T-helper 2 cell (primary cell): ENCODE measurements at regions not wholly inside any gene's neighbourhood (a gene's known extent, or its start where the extent isn't known, plus 50 kb on each side); places are given as distances from the start of the nearest gene placed in this dataset.

Experiments used
- DNase-seq, 5 experiments: peaks; one replicate each; pipeline versions ENCODE4 v3.0.0 to v3.0.0-alpha.2; 2012 to 2022

GRCh38 chr2:79453918-79454317 lies 58.9 kb upstream of the CTNNA2 start:
- no peak for DNase-seq

DNA sequence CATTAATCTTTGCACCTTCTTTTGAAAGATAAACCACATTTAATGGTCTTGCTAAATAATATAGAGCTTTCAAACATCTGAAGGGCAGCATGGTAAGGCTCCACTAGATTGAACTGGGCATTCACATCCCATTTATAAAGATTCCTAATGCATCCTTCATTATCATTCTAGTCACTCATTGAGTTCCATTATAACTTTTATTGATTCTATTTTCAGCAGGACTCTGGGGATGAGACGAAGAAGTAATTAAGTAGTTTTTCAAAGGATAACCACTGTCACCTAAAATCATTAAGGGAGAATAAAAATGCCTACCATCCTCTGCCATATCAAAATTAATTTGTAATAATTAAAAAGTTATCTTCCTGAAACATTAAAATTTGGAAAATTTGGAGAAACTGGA lies 60.2 kb upstream of the CTNNA2 start:
- no peak for DNase-seq

DNA sequence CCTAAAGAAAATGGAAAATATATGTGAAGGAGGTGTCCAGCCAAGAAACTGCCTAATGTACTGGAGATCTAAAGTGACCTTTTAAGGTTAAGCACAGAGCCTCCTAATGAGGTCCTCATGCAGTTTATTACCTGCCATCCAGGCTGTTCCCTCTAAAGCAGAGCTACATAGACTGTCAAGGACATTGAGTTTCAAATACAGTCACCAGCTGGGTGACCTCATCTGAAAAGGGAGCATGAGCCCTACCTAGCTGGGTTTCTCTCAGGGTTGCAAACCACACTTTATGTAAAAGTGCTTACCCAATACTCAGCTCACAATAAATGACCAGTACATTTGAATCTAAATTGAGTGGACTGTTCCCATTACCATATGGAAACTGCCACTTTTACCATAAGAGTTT lies 65.4 kb upstream of the CTNNA2 start:
- no peak for DNase-seq

GRCh38 chr2:79446313-79446712 lies 66.5 kb upstream of the CTNNA2 start:
- no peak for DNase-seq

GRCh38 chr2:79437433-79438267 lies 75.2 kb upstream of the CTNNA2 start:
- DNase-seq = no peak

DNA sequence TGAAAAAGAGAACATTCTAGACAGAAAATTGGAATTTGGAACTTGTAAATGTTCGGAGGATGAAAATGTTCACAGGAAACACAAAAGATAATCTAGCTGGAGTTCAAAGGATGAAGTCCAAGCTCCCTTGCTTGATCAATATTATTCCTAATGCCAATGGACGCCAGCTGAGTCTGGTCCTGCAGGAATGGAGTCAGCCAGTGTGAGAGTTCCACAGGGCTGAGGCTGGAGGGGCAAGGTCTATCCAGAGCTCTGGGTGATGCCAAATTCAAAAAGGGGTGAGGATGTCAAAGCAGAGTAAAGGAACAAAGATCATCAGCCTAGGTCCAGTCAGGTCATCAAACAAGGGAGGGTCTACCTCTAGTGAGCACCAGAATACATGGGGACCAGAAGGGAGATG lies 78.5 kb upstream of the CTNNA2 start:
- no peak for DNase-seq

DNA sequence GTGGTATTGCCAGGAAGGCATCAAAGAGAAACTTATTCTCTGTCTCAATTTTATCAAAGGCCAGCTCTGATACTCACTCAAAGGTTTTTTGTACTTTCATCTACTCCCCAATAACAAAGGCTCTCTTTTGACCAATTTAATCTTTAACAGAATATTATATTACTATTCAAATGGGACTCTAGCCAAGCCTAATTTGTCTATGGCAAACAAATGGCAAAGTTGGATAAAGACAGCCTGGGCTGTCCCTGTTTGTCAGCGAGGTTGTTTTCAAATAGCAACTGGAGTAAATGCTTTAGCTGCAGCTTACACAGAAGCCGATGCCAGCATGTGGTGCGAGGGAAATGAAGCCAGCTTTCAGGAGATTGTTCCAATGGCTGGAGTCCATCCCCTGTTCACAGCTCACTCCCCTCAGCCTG lies 80.1 kb upstream of the CTNNA2 start:
- no peak for DNase-seq

DNA sequence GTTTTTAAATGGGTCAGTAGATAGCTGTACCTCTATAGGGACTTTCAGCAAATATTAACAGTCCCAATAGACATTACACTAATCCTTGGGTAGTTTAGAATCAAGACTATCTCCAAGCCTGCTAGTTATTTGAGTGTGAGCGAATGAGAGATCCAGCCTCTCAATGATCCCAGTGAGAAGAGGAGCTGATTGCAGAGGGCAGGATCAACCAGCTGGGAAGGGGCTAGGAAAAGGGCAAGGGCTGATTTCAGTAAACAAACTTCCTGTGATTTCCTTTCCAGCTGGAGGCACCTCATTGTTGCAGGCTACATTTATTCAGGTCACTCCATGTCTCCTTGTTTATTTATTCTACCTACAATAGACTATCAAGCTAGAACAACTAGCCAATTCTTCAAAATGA lies 84.1 kb upstream of the CTNNA2 start:
- DNase-seq = no peak

DNA sequence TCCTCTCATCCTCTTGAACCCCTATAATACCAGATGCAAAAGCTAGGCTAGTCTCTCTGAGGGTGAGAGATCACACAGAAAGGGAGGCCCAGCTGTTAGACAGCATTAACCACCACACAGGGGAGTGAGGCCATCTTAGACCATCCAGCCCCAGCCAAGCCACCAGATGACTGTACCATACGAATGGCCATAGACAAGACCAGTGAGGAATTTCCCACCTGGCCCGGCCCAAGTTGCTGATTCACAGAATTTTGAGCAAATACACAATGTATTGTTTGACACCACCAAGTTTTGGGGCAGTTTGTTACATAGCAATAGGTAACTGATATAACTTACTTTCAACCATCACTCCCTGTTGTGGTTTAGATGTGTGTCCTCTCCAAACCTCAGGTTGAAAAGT lies 98.2 kb upstream of the CTNNA2 start:
- no peak for DNase-seq

DNA sequence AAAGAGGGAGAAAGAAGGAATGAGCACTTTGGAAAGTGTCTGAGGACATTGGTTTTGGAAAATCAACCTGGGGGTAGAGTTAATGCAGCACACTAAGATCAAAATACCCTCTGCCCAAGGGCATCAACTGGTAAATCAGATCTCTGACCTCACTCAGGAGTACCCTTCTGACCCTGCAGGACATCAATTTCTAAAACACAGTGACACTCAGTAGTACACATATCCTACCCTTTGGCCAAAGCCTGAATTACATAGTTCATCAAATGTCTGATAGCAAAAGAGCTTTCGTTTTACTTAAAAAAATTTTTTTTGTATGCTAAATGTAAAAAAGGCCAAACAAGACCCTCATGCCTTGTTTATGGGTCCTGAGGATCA lies 118.4 kb upstream of the CTNNA2 start:
- no peak for DNase-seq

DNA sequence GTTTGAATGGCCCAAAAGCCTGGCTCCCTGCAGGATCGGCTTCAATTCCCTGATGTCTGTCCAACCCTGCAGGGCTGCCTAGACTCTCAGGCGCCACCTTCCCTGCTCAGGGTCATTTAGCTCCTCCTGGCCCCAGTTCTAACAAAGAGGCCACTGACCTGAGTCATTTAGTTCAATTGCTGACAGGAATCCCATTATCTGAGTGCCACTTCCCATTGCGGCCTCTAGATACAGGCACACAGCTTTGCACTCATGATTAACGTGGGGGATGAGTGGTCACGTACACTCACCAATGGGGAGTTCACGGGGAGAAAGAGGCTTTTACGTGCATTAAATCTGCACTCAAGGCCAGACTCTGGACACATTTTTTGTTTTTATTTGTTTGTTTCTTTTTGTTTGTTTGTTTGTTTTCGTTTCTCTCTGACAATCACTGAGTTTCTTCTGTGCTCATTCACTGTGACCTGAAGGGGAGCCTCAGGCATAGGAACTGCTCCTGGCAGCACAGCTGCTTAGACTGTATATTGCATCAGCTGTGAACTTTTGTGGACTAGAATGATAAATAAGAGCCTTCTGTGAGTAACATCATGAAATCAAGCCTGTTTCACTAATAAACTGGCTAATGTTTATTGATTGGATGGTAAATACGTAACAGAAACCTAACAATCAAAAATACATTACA lies 118.9 kb upstream of the CTNNA2 start:
- no peak for DNase-seq

GRCh38 chr2:79393107-79393685 lies 119.7 kb upstream of the CTNNA2 start:
- DNase-seq = no peak

GRCh38 chr2:79389481-79389880 lies 123.4 kb upstream of the CTNNA2 start:
- no peak for DNase-seq

GRCh38 chr2:79388024-79388423 lies 124.8 kb upstream of the CTNNA2 start:
- DNase-seq = no peak

DNA sequence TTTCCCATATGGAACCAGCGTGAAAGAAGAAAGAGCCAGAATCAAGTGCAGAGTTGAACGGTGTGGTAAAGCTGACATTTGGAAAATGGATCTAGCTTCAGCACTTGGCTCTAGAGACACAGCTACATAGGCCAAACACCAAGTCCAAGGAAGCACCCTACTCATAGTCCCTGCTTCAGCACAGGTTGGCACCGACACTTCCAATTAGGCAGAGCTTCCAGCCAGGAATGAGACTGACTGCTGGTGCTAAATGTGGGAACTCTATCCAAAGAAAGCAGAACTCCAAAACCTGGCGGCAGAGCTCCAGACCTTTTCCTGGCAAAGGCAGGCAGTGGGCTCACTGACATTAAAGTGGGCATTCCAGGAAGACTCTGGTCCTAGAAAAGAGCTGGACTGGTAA lies 125.4 kb upstream of the CTNNA2 start:
- DNase-seq = no peak

DNA sequence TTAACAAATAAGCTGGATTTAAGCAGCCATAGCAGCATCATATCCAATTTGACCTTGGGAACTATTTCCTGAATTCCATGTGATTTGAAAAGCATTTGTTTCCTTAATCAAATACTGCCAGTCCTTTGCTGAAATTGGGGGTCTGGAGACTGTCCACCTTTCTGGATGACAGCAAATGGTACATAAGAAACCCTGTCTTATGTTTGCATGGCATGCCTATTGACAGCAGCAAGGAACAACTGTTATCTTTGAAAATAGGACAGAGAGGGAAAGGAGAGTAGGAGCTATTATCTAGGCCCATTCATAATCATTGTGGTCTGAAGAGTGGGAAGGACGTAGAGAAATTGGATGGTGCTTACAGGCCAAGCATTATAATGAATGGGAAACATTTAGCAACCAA lies 129.2 kb upstream of the CTNNA2 start:
- no peak for DNase-seq

DNA sequence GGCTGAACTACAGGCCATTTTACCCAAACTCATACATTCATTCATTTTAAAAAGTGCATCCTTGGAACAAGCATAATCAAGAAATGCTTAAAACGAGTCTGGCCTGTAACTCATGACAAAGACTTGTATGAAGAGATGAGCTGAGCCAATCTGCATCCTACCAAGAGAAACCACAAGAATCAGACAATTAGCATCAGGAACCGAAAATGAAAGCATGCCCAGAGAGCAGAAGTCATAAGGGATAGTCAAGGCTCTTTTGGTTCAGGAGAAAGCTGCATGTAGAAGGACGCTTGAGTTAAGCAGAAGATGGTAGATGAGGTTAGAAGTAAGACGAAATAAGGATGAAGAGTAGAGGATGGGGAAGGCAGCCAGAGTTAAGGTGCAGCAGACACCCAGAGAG lies 137.0 kb upstream of the CTNNA2 start:
- DNase-seq = no peak

- DNase-seq = no peak
These were observed 139.3 kb upstream of the CTNNA2 start for GRCh38 chr2:79373358-79374130.

DNA sequence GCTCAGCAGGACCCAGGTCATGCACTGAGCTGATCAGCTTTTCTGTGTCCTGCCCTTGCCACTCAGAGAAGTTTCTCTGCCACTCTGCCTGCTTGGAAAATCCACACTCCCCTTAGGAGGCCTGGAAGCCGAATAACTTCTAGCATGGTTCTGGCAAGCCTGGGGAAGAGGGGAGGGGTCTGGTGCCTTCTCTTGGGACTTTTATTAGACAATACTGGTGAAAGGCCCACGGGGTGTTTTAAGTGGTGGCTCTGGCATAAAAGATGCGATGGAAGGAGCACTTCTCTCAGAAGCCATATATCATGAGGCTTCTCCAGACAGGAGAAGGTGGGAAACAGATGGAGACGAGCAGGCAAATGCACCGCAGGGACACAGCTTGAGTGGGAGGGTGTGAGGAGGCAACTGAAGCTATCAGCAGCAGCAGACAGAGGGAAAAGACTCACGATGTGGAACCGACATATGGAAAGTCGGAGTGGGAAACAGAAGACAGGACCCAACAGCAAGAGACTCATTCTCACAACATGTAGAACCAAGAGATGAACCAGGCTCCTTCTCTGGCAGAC lies 141.8 kb upstream of the CTNNA2 start:
- no peak for DNase-seq

- DNase-seq = no peak
These were observed 143.7 kb upstream of the CTNNA2 start for GRCh38 chr2:79369127-79369526.

- no peak for DNase-seq
These were observed 144.7 kb upstream of the CTNNA2 start for GRCh38 chr2:79368116-79368630.

GRCh38 chr2:79359419-79359818 lies 153.4 kb upstream of the CTNNA2 start:
- no peak for DNase-seq

GRCh38 chr2:79355569-79355968 lies 157.3 kb upstream of the CTNNA2 start:
- DNase-seq = no peak
